Astrocyte (in vitro differentiated cells and primary cell): ENCODE measurements at regions not wholly inside any gene's neighbourhood (a gene's known extent, or its start where the extent isn't known, plus 50 kb on each side); places are given as distances from the start of the nearest gene placed in this dataset.

ENCODE experiments used
- CTCF ChIP-seq: IDR thresholded peaks from 2 replicates; pipeline ENCODE4 v1.5.1; 2011; ENCODE audit warnings: low read depth, mild to moderate bottlenecking, inconsistent platforms, low read length, moderate library complexity; ENCODE audit not compliant: insufficient read depth
- EZH2 ChIP-seq: IDR thresholded peaks from 2 replicates; pipeline ENCODE4 v1.6.1; 2012; ENCODE audit warnings: mild to moderate bottlenecking, low read length, inconsistent platforms; ENCODE audit not compliant: insufficient read depth

DNA sequence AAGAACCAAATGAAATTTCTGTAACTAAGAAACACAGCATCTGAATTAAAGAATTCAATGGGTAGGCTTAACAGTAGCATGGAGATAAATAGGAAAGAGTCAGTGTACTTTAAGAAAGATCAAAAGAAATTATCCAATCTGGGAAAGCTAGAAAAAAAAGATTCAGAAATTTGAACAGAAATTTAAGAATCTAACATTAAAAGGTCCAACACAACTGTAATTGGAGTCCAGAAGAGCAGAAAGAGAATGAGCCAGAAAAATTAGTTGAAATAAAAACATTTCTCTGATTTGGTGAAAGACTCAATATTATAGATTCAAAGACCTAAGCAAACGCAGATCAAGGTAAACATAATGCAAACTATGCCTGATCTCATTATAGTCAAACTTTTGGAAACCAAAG is 187.1 kb downstream of the C3orf38 start:
- no peak for TF ChIP-seq CTCF
- no peak for TF ChIP-seq EZH2
